Mammary epithelial cell (primary cell): ENCODE measurements at regions not wholly inside any gene's neighbourhood (a gene's known extent, or its start where the extent isn't known, plus 50 kb on each side); places are given as distances from the start of the nearest gene placed in this dataset.

Experiments used
- EZH2 ChIP-seq: IDR thresholded peaks from 2 replicates; pipeline ENCODE4 v1.6.1; 2012; ENCODE audit warnings: low read length, inconsistent platforms, borderline replicate concordance
- TF ChIP-seq, protein P1 (sequence below), 2 donors: IDR thresholded peaks in 1 of 2; conservative IDR thresholded peaks in 1 of 2; 2 replicates each; pipeline ENCODE4 v1.5.1; 2011 to 2012; ENCODE audit warnings: inconsistent platforms in 2 of 2, low read length in 2 of 2, mild to moderate bottlenecking in 2 of 2, control low read depth in 1 of 2, low read depth in 1 of 2; ENCODE audit not compliant: insufficient read depth in 1 of 2; ENCODE audit errors: extremely low read depth in 1 of 2

DNA sequence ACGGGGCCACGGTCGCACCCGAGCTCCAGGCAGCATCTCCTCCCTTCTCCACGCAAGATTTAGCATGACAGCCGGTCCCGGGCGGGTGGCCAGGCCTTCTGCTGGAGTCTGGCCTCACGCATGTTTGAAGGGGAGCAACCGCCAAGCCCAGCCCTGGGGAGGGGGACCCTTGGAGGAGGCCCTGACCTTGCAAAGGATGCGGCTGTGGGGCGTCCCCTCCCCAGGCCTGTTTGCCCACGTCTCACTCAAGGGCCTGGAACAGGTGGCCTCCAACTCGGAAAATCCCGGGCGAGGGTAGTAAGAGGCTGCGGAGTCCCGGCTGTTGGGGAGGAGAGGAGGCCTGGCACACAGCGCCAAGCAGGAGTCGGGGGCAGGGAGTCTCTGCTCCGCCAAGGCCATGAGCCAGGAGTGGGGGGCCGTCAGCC, 50.6 kb upstream of the DPYSL4 start:
- TF ChIP-seq, protein P1, sequence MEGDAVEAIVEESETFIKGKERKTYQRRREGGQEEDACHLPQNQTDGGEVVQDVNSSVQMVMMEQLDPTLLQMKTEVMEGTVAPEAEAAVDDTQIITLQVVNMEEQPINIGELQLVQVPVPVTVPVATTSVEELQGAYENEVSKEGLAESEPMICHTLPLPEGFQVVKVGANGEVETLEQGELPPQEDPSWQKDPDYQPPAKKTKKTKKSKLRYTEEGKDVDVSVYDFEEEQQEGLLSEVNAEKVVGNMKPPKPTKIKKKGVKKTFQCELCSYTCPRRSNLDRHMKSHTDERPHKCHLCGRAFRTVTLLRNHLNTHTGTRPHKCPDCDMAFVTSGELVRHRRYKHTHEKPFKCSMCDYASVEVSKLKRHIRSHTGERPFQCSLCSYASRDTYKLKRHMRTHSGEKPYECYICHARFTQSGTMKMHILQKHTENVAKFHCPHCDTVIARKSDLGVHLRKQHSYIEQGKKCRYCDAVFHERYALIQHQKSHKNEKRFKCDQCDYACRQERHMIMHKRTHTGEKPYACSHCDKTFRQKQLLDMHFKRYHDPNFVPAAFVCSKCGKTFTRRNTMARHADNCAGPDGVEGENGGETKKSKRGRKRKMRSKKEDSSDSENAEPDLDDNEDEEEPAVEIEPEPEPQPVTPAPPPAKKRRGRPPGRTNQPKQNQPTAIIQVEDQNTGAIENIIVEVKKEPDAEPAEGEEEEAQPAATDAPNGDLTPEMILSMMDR (conservative IDR thresholded peaks at IDR 0.05 in 1 of 2, IDR thresholded peaks at IDR 0.05 in 1 of 2; ENCODE audit: extremely low read depth in 1 of 2, insufficient read depth in 1 of 2, low read depth in 1 of 2, low read length in 2 of 2) = no peak
- no peak for TF ChIP-seq EZH2
